HL-60 (cell line): ENCODE measurements at regions not wholly inside any gene's neighbourhood (a gene's known extent, or its start where the extent isn't known, plus 50 kb on each side); places are given as distances from the start of the nearest gene placed in this dataset.

Source experiments
- POLR2AphosphoS5 ChIP-seq: IDR thresholded peaks from 2 replicates; pipeline ENCODE4 v1.6.1; 2012; ENCODE audit warnings: low read depth
- TF ChIP-seq, protein P1 (sequence below): IDR thresholded peaks from one replicate; pipeline ENCODE4 v1.5.1; 2011; ENCODE audit warnings: low read length, control low read depth, inconsistent platforms; ENCODE audit not compliant: insufficient read depth
- TF ChIP-seq, protein P2 (sequence below): IDR thresholded peaks from 2 replicates; pipeline ENCODE4 v1.6.1; 2012; ENCODE audit warnings: low read depth; ENCODE audit not compliant: insufficient replicate concordance

DNA sequence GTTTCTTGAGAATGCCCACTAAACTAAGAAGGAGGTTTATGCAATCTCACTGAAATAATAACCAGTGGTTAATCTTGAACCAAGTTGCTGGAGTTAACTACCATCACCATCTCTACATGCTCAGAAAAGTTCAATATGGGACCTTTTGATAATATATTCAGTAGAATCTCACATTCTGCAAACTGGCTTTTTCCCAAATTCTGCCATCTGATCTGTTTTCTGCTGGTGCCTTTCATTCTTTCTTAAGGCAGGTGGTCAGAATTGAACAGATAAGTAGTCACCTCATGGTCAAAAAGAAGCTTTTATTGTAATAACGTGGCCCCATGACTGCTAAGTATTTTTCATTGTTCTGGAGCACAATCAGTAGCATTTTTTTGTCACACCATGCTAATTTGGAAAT, 229.0 kb upstream of the GK2 start:
- TF ChIP-seq, protein P1, sequence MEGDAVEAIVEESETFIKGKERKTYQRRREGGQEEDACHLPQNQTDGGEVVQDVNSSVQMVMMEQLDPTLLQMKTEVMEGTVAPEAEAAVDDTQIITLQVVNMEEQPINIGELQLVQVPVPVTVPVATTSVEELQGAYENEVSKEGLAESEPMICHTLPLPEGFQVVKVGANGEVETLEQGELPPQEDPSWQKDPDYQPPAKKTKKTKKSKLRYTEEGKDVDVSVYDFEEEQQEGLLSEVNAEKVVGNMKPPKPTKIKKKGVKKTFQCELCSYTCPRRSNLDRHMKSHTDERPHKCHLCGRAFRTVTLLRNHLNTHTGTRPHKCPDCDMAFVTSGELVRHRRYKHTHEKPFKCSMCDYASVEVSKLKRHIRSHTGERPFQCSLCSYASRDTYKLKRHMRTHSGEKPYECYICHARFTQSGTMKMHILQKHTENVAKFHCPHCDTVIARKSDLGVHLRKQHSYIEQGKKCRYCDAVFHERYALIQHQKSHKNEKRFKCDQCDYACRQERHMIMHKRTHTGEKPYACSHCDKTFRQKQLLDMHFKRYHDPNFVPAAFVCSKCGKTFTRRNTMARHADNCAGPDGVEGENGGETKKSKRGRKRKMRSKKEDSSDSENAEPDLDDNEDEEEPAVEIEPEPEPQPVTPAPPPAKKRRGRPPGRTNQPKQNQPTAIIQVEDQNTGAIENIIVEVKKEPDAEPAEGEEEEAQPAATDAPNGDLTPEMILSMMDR: no peak
- TF ChIP-seq, protein P2, sequence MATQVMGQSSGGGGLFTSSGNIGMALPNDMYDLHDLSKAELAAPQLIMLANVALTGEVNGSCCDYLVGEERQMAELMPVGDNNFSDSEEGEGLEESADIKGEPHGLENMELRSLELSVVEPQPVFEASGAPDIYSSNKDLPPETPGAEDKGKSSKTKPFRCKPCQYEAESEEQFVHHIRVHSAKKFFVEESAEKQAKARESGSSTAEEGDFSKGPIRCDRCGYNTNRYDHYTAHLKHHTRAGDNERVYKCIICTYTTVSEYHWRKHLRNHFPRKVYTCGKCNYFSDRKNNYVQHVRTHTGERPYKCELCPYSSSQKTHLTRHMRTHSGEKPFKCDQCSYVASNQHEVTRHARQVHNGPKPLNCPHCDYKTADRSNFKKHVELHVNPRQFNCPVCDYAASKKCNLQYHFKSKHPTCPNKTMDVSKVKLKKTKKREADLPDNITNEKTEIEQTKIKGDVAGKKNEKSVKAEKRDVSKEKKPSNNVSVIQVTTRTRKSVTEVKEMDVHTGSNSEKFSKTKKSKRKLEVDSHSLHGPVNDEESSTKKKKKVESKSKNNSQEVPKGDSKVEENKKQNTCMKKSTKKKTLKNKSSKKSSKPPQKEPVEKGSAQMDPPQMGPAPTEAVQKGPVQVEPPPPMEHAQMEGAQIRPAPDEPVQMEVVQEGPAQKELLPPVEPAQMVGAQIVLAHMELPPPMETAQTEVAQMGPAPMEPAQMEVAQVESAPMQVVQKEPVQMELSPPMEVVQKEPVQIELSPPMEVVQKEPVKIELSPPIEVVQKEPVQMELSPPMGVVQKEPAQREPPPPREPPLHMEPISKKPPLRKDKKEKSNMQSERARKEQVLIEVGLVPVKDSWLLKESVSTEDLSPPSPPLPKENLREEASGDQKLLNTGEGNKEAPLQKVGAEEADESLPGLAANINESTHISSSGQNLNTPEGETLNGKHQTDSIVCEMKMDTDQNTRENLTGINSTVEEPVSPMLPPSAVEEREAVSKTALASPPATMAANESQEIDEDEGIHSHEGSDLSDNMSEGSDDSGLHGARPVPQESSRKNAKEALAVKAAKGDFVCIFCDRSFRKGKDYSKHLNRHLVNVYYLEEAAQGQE: no peak
- no peak for TF ChIP-seq POLR2AphosphoS5
